Vagina (tissue), 2 donors: ENCODE measurements at regions not wholly inside any gene's neighbourhood (a gene's known extent, or its start where the extent isn't known, plus 50 kb on each side); places are given as distances from the start of the nearest gene placed in this dataset.

Experiments used
- DNase-seq, 2 donors: peaks; one replicate each; pipeline ENCODE4 v3.0.0-alpha.2; 2017; ENCODE audit errors: extremely low spot score in 2 of 2
- H3K27ac ChIP-seq: fragments of 200-600 bp; sonication (generic); one replicate; pipeline ENCODE4 v1.5.1; 2019
- H3K27me3 ChIP-seq: fragments of 200-600 bp; sonication (generic); one replicate; pipeline ENCODE4 v1.5.1; 2019
- H3K36me3 ChIP-seq, 2 donors: fragments of 200-600 bp; sonication (generic); one replicate each; pipeline ENCODE4 v1.5.1; 2017 to 2019
- H3K4me1 ChIP-seq: fragments of 200-600 bp; sonication (generic); one replicate; pipeline ENCODE4 v1.5.1; 2019
- H3K4me3 ChIP-seq, 2 donors: fragments of 200-600 bp; sonication (generic); 1 replicate in 1 of 2; 2 replicates in 1 of 2; pipeline ENCODE4 v1.5.1; 2016 to 2019
- H3K9me3 ChIP-seq: fragments of 200-600 bp; sonication (generic); one replicate; pipeline ENCODE4 v1.5.1; 2019
- CTCF ChIP-seq, 3 experiments: fragments of 450-650 bp in 2 of 3; fragments of 200-600 bp in 1 of 3; sonication (generic) in 1 of 3; IDR thresholded peaks; one replicate each; pipeline ENCODE4 v1.5.1; 2017 to 2019; ENCODE audit warnings: antibody characterized with exemption in 3 of 3, mild to moderate bottlenecking in 2 of 3, moderate library complexity in 2 of 3
- POLR2A ChIP-seq, 2 donors: fragments of 450-650 bp; IDR thresholded peaks; one replicate each; pipeline ENCODE4 v1.6.1; 2017; ENCODE audit warnings: antibody characterized with exemption in 2 of 2, mild to moderate bottlenecking in 2 of 2, moderate library complexity in 2 of 2
- POLR2AphosphoS5 ChIP-seq, 2 donors: sonication (generic); formaldehyde crosslinking; IDR thresholded peaks; one replicate each; pipeline ENCODE4 v1.9.0; 2017; ENCODE audit warnings: antibody characterized with exemption in 2 of 2, mild to moderate bottlenecking in 2 of 2, low read depth in 1 of 2; ENCODE audit not compliant: insufficient read depth in 1 of 2
- intact Hi-C: fragments of 100-400 bp; cut with DNase I; formaldehyde crosslinking; loops from one replicate; pipeline ENCODE4 v1.15.1; 2023

DNA sequence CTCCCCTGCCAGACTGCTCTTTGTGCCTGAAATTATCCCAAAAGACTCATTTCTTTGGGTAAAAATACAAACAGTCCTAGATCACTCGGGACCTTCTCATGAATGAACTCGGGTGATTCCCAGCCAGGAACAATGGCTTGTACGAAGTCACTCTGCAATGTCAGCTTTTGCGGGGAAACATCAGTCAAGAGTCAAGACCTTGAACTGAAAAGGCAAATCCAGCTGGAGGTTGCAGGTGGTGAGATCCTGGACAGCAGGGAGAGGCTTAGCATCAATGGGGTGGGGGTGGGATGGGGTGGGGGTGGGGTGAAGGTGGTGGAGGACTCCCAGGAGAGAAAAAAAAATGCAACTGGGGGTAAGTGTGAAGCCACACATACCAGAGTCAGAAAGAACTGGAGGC lies 115.0 kb upstream of the SLC25A33 start:
- H3K4me1 ChIP-seq: peaks cover 7% of the 10 kb centered on the region
- TF ChIP-seq POLR2A (IDR thresholded peaks at IDR 0.05) (no peak), POLR2AphosphoS5 (IDR thresholded peaks at IDR 0.05; ENCODE audit: insufficient read depth in 1 of 2, low read depth in 1 of 2) (no peak), CTCF (IDR thresholded peaks at IDR 0.05) (no peak)
- no peaks in the 10 kb centered on the region for H3K27me3 ChIP-seq
- H3K4me3 ChIP-seq: no peak overlapping the region
- intact Hi-C loops: no loop called here
- H3K9me3 ChIP-seq: no peaks in the 10 kb centered on the region
- no peaks in the 10 kb centered on the region for H3K36me3 ChIP-seq
- H3K27ac ChIP-seq: no peak overlapping the region
- no peak for DNase-seq

DNA sequence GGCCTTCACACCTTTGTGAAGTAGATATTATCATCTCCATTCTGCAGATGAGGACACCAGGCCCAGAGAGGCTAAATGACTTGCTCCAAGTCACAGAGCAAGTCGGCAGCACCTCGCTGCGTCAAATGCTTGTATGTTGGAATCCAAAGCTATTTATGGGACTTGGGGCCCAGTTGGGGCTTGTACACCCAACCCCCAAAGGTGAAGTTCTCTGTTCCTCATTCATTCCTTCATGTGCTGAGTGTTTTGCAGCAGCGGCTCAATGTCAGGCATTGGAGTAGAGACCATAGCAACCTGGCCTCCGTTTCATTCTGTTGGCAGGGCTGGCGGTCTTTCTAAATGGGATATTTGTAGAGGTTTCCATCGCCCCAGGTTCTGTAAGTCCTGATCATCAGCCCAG lies 113.4 kb upstream of the SLC25A33 start:
- Histone ChIP-seq H3K4me1 (peaks cover 13% of the 10 kb centered on the region), H3K9me3 (no peaks in the 10 kb centered on the region), H3K27ac (no peak overlapping the region), H3K36me3 (no peaks in the 10 kb centered on the region), H3K4me3 (no peak overlapping the region), H3K27me3 (no peaks in the 10 kb centered on the region)
- DNase-seq: no peak
- intact Hi-C loops: no loop called here
- TF ChIP-seq CTCF (IDR thresholded peaks at IDR 0.05) (no peak), POLR2AphosphoS5 (IDR thresholded peaks at IDR 0.05; ENCODE audit: insufficient read depth in 1 of 2, low read depth in 1 of 2) (no peak), POLR2A (IDR thresholded peaks at IDR 0.05) (no peak)

- TF ChIP-seq POLR2A (IDR thresholded peaks at IDR 0.05): no peak
- peak in 1 of 2 donors; percentile 20 for TF ChIP-seq POLR2AphosphoS5 (IDR thresholded peaks at IDR 0.05; ENCODE audit: insufficient read depth in 1 of 2, low read depth in 1 of 2)
- H3K4me3 ChIP-seq: no peak overlapping the region
- H3K27me3 ChIP-seq: no peaks in the 10 kb centered on the region
- no peaks in the 10 kb centered on the region for H3K36me3 ChIP-seq
- intact Hi-C loops: no loop called here
- no peak overlapping the region for H3K27ac ChIP-seq
- peaks cover 13% of the 10 kb centered on the region for H3K4me1 ChIP-seq
- H3K9me3 ChIP-seq: no peaks in the 10 kb centered on the region
- DNase-seq: no peak
Measured at GRCh38 chr1:9426291-9426711, 113.0 kb upstream of the SLC25A33 start.

DNA sequence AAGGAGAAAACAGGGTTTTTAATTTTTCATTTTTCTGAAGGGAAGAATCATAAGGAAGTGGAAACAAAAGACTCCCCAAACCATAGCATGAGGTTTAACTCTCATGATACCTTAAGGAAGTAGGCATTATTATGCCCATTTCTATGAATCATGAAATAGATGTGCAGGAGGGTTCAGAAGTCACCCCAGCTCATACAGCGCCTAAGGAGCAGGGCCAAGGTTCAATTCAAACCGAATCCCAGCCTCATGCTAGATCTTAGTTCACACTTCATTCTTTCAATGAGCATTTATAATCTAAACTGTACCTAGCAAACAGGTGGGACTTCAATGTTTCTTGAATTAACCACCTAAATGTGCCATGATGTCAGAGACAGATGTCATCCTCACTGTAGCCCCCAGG lies 111.9 kb upstream of the SLC25A33 start:
- H3K27ac ChIP-seq: no peak overlapping the region
- H3K36me3 ChIP-seq: no peaks in the 10 kb centered on the region
- no peak overlapping the region for H3K4me3 ChIP-seq
- TF ChIP-seq POLR2AphosphoS5 (IDR thresholded peaks at IDR 0.05; ENCODE audit: insufficient read depth in 1 of 2, low read depth in 1 of 2): no peak
- no peak for TF ChIP-seq POLR2A (IDR thresholded peaks at IDR 0.05)
- no peak for TF ChIP-seq CTCF (IDR thresholded peaks at IDR 0.05)
- no peak for DNase-seq
- H3K9me3 ChIP-seq: no peaks in the 10 kb centered on the region
- peaks cover 13% of the 10 kb centered on the region for H3K4me1 ChIP-seq
- intact Hi-C loops: no loop called here
- no peaks in the 10 kb centered on the region for H3K27me3 ChIP-seq

DNA sequence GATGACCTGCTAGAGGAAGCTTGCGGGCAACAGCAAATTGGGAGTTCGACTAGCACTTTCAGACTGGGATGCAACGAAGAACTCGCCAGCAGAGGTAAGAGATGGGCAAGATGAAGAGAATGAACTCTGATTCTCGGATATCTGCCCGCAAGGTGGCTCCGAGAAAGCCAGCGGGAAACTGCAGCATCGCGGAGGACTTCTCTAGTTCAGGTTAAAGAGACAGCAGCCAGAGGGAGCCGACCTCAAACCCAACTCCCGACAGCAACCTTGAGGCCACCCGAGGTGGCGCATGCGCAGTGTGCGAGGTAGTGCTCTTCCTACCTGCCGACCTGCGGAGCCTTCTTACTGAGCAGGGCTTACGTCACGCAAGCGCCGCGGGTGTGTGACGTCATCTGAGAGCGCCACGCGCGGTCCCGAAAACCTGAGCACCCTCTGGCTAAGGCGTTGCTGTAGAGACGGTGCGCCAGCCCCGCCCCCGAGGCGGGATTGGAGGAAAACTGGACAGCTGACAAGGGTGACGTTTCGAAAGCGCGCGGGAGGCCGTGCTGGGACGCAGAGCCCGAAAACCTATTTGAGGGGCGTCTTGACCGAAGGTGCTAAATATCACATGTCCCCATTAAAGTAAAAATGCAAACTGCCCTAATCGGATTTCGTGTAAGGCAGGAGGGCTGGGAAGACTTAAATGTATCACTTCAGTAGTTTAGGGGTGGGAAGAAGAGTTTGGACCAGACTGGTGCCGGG lies 110.5 kb upstream of the SLC25A33 start:
- no peaks in the 10 kb centered on the region for H3K27me3 ChIP-seq
- H3K36me3 ChIP-seq: no peaks in the 10 kb centered on the region
- H3K27ac ChIP-seq: peak overlapping the region; percentile 89
- intact Hi-C loops: no loop called here
- H3K9me3 ChIP-seq: no peaks in the 10 kb centered on the region
- DNase-seq: peak; percentile 99
- TF ChIP-seq POLR2AphosphoS5 (IDR thresholded peaks at IDR 0.05; ENCODE audit: insufficient read depth in 1 of 2, low read depth in 1 of 2): peak; percentile 93 to 100
- peak in 1 of 2 donors; percentile 28 for TF ChIP-seq POLR2A (IDR thresholded peaks at IDR 0.05)
- TF ChIP-seq CTCF (IDR thresholded peaks at IDR 0.05): peak in 1 of 3 experiments; percentile 39
- peaks cover 13% of the 10 kb centered on the region for H3K4me1 ChIP-seq
- H3K4me3 ChIP-seq: peak overlapping the region; percentile 57 to 64
